ENCODE measurements at regions not wholly inside any gene's neighbourhood (a gene's known extent, or its start where the extent isn't known, plus 50 kb on each side); places are given as distances from the start of the nearest gene placed in this dataset.
"Not testable (repeated sequence)": the region's sequence is repeated elsewhere in the genome, so short reads cannot be mapped to it uniquely, and the experiment has no call there.

- DNase-seq = no peak
Observed at GRCh38 chr18:71471963-71472725, 1072.0 kb downstream of the CBLN2 start.

GRCh38 chr18:71456206-71456605 is 1087.9 kb downstream of the CBLN2 start:
- DNase-seq = no peak

DNA sequence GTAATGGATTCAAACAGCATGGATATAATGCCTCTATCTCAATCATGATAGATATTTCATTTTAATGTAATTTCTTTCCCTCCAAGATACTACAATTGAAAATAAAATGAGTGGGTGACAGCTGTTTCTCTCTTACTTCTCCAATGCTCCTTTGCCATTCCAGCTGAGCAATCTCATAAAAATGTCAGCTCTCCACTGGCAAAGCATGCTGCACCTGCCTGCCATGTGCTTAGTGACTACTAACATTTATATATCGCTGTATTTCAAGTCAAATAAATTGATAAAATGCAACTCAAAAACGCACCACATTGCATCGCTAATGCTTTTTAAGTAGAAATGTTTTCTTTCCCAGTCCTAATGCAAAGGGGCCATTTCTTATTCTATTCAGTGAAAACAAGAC is 1093.9 kb downstream of the CBLN2 start:
- no peak for DNase-seq

- DNase-seq = no peak
Observed at GRCh38 chr18:71443706-71444480, 1100.2 kb downstream of the CBLN2 start.

DNA sequence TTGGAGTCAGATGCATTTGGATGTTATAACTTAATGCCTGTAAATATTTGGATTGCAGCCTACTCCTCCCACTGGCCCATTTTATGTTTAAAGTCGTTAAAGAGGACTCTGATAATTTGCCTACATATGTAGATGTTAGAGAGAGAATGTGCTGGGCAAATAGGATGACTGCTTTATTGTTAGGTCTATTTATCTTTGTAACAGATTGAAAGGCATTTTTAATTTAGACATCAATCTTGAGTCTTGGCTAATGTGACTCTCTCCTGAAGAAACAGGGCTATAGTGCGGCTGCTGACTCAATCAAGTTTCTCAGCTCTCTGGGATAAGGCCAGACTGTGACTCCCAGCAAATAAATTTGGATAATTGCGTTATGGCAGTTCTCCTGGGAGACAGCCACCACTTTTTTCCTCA is 1101.4 kb downstream of the CBLN2 start:
- DNase-seq = no peak

DNA sequence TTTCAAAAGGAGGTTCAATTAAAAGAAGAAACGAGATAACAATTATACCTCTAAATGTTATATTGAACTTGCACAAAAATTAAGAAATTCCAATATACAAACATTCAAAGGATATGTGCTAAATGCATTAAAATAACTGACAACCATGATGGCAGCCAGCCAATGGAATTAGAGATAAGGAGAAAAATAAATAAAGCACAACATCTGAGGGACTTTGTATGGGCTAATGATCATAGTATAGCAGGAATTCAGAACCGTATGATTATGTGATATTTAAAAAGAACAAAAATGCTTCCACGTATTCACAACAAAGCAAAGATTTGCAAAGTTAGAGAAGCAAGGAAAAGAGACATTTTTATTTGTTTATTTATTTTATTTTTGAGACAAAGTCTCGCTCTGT is 1103.0 kb downstream of the CBLN2 start:
- DNase-seq = no peak

- DNase-seq = no peak
Observed at GRCh38 chr18:71437511-71437910, 1106.6 kb downstream of the CBLN2 start.

DNA sequence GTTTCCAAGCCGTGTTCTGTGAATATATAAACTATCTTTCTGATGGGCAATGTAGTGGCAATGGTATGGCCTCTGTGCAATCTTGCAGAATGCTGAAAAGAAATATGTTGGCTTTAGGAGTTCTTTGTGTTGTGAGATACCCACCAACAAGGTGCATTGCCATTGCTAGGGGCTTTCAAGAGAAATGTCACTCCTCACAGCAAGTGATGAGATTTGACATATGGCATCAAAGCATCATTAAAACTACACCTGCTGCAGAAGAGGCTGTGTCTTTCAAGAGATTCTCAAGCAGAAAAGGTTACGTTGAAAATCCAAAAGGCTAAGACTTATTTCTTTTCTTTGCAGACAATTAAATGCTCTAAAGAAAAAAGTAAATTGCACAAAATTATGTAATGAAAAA is 1110.8 kb downstream of the CBLN2 start:
- no peak for DNase-seq

DNA sequence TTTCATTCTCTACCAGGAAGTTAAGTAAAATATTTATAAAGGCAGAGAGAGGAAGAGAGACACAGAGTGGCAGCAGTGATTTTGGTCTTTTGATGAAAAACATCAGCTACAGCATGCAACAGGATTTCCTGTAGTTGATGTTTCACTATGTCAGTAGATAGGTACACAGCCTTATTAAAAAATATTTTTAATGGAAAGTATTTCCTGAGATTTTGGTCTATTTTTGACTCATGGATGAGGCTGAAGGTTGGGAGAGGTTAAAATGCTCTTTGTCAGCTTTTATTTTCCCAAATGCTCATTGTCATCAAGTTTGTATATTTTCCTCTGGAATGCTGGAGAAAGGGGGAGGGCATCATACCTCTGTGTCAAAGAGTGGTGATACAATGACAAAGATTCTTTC is 1112.5 kb downstream of the CBLN2 start:
- DNase-seq = no peak

DNA sequence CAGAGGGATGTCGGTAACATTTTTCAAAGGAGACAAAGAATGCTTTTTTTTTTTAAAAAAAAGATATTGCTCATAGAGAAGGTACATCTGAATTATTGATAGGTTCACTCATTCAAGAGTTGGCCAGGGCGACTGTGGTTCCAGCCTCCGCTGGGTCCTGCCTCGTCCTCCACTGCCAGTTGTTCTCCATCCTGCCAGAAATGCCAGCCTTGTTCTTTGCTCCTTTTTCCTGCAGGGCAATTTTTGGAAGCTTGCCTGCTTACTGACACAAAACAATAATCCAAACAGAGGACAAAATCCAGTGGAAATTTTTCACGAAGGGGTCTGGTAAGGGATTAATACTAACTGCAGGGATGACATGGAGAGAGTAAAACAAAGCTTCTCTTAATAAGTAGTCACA is 1113.0 kb downstream of the CBLN2 start:
- no peak for DNase-seq

GRCh38 chr18:71426441-71426840 is 1117.7 kb downstream of the CBLN2 start:
- DNase-seq = no peak

DNA sequence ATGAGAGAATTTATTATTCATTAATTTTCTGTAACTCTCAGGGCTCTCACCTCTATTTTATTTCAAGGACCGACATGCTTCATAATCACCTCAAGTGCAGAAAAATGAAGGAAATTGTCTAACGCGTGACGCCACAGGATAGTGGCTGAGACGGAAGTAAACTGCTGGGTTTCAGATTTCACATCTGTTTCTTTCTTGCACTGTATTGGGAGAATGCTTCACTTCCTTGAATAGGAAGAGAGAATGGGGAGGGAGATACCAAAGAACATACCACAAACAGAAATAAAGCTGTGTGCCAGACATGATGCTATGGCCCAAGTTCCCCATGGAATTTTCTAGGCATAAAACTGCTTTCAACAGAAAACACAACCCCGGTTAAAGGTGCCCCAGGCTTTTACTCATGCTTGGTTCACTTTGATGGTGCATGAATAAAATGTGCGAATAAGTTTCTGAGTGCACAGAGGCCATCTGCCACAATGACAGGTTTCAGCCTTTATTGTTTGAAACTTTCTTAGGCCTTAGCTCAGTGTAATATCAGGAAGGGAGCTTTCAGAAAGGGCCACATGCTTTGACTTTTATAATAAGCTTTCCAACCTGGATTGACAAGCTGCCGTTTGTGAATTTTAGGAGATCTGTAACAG is 1116.4 kb downstream of the SOCS6 start:
- DNase-seq = no peak

GRCh38 chr18:71403501-71403900 is 1114.7 kb downstream of the SOCS6 start:
- no peak for DNase-seq

GRCh38 chr18:71398531-71398930 is 1109.7 kb downstream of the SOCS6 start:
- DNase-seq = no peak

DNA sequence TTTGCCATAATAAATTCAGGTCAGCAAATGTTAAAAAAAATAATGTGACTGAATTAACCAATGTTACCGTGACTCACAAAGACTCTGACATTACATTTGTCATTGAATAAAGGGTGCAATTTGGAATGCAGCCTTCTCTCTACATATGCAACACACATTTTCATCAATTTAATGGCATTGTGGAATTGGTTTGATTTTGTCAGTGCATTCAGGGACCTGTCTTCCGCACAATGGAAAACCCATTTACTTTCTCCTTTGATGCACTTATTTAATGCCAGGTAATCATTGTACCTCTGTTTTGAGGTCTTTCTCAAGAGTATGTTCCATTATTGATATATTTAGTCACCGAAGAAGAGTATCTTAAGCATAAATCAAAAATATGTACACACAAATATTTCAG is 1099.3 kb downstream of the SOCS6 start:
- no peak for DNase-seq

GRCh38 chr18:71374294-71375000 is 1085.6 kb downstream of the SOCS6 start:
- no peak for DNase-seq

DNA sequence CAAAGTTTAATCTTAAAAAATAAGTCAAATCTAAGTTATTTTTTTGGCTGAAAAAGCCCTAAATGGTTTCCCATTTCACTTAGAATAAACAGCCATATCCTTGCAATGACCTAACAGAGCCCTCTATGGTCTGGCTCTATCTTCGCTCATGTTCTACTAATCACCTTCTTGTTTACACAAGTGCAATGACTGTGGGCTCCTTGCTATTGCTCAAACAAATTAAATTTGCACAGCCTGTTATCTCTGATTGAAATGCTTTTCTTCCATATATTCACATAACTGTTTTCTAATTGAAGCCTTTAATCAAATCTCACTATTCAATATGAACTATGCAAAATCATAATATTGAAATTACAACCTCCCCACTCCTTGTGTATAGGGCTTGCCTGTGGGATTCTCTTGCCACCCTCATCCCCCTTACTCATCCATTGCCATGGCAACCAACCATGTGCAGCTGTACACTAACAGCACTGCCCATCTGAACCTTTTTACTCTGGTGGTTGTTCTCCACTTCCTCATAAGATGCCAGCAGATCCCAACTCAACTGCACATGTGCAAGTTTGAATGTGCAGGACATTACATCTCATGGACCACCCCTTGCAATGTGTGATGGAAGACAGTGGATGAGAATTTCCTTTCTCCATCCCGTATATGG is 1083.2 kb downstream of the SOCS6 start:
- no peak for DNase-seq

DNA sequence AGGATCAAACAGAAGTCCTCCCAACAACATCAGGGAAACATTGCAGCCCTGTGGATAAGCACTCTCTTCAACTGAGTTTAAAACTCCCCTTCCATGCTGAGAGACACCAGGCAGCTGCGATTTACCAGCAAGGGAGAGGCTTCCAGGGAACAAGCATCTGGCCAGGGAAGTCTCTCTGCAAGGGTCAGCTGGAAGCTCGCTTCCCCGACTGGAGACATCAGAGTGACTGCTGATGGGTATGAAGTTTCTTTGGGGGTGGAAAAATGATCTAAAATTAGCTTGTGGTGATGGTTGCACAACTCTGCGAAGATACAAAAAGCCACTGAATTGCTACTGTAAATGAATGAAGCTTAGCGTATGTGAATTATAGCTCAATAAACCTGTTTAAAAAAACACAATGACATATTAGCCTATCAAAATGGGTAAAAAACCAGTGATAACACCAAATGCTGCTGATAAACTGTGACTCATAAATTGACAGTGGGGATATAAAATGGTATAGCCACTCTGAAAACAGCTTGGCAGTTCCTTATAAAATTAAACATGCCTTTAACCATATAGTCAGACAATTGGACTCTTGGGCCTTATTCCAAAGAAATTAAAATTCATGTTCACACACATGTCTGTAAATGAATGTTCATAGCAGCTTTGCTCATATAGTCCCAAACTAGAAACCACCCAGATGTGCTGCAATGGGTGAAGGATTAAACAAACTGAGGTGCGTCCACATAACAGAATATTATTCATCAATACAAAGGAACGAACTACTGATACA is 1082.0 kb downstream of the SOCS6 start:
- no peak for DNase-seq

- no peak for DNase-seq
Observed at GRCh38 chr18:71370095-71370494, 1081.2 kb downstream of the SOCS6 start.

GRCh38 chr18:71362140-71362539 is 1073.3 kb downstream of the SOCS6 start:
- DNase-seq = no peak

- DNase-seq = not testable (repeated sequence)
Observed at GRCh38 chr18:71355599-71355998, 1066.8 kb downstream of the SOCS6 start.

- DNase-seq = no peak
Observed at GRCh38 chr18:71352618-71353017, 1063.8 kb downstream of the SOCS6 start.

Measured in CD4-positive, alpha-beta T cell treated with Interferon gamma for 1 hour (primary cell).